ENCODE measurements at regions not wholly inside any gene's neighbourhood (a gene's known extent, or its start where the extent isn't known, plus 50 kb on each side); places are given as distances from the start of the nearest gene placed in this dataset.

GRCh38 chr20:37590938-37591490, 63.3 kb upstream of the BLCAP start:
- TF ChIP-seq CTCF (IDR thresholded peaks at IDR 0.05) (no peak), EZH2 (IDR thresholded peaks at IDR 0.05; ENCODE audit: borderline replicate concordance, insufficient read depth, low read depth, low read length, poor library complexity, severe bottlenecking) (no peak)
- H3K4me3 ChIP-seq (ENCODE audit: control extremely low read depth in 1 of 5, extremely low read depth in 1 of 5, insufficient read depth in 1 of 5, low read depth in 2 of 5, low read length in 4 of 5): no peak overlapping the region
- no peak overlapping the region for H3K4me2 ChIP-seq (replicated peaks; ENCODE audit: low read depth, low read length, poor library complexity, severe bottlenecking)
- Mint-ChIP-seq H3K4me3 (no peak overlapping the region), H3K27ac (no peak overlapping the region), H3K27me3 (peaks cover 30% of the 10 kb centered on the region), H3K9me3 (ENCODE audit: insufficient read depth) (no peaks in the 10 kb centered on the region), H3K4me1 (no peaks in the 10 kb centered on the region)
- H3K36me3 ChIP-seq (replicated peaks in 1 of 2; ENCODE audit: control extremely low read depth in 1 of 2, control insufficient read depth in 1 of 2, extremely low read depth in 1 of 2, insufficient read depth in 2 of 2, low read length in 1 of 2): no peaks in the 10 kb centered on the region
- H3K9ac ChIP-seq (ENCODE audit: low read length): no peak overlapping the region
- peaks cover 1 to 3% (median 2%) of the 10 kb centered on the region in 3 donors for H3K9me3 ChIP-seq (ENCODE audit: control extremely low read depth in 1 of 3, control insufficient read depth in 2 of 3, insufficient read depth in 1 of 3, low read length in 2 of 3)
- H4K20me1 ChIP-seq (ENCODE audit: control insufficient read depth, insufficient read depth, low read length, poor library complexity, severe bottlenecking): no peaks in the 10 kb centered on the region
- ChIA-PET POLR2A (no interaction called here), CTCF (no interaction called here)
- H2AFZ ChIP-seq (ENCODE audit: insufficient read depth, low read depth, low read length, poor library complexity, severe bottlenecking): no peak overlapping the region
- no peak for DNase-seq
- no peak for ATAC-seq (ENCODE audit: low read depth)
- 82% methylated on average over 10 of the region's 10 CpGs for WGBS (ENCODE audit: insufficient coverage)
- no peaks in the 10 kb centered on the region for H3K79me2 ChIP-seq (ENCODE audit: control insufficient read depth, insufficient read depth, low read length)
- intact Hi-C loops (cut with micrococcal nuclease): no loop called here
- H3K4me1 ChIP-seq (ENCODE audit: control insufficient read depth in 2 of 2, insufficient read depth in 2 of 2, low read length in 2 of 2): no peaks in the 10 kb centered on the region
- no peak overlapping the region for H3K27ac ChIP-seq (ENCODE audit: low read length in 2 of 2)
- H3K27me3 ChIP-seq (replicated peaks in 1 of 4; ENCODE audit: control extremely low read depth in 1 of 4, control insufficient read depth in 3 of 4, insufficient read depth in 4 of 4, low read length in 3 of 4): peaks cover 0 to 10% (median 3%) of the 10 kb centered on the region in 4 experiments

GRCh38 chr20:37586078-37586477, 58.4 kb upstream of the BLCAP start:
- DNase-seq: no peak
- no peaks in the 10 kb centered on the region for H3K4me1 Mint-ChIP-seq
- ChIA-PET POLR2A (no interaction called here), CTCF (no interaction called here)
- Histone ChIP-seq H3K27ac (ENCODE audit: low read length in 2 of 2) (no peak overlapping the region), H3K9ac (ENCODE audit: low read length) (no peak overlapping the region), H3K4me2 (replicated peaks; ENCODE audit: low read depth, low read length, poor library complexity, severe bottlenecking) (no peak overlapping the region), H4K20me1 (ENCODE audit: control insufficient read depth, insufficient read depth, low read length, poor library complexity, severe bottlenecking) (no peaks in the 10 kb centered on the region), H3K27me3 (replicated peaks in 1 of 4; ENCODE audit: control extremely low read depth in 1 of 4, control insufficient read depth in 3 of 4, insufficient read depth in 4 of 4, low read length in 3 of 4) (peaks cover 0 to 19% (median 7%) of the 10 kb centered on the region in 4 experiments), H3K36me3 (replicated peaks in 1 of 2; ENCODE audit: control extremely low read depth in 1 of 2, control insufficient read depth in 1 of 2, extremely low read depth in 1 of 2, insufficient read depth in 2 of 2, low read length in 1 of 2) (no peaks in the 10 kb centered on the region), H3K4me3 (ENCODE audit: control extremely low read depth in 1 of 5, extremely low read depth in 1 of 5, insufficient read depth in 1 of 5, low read depth in 2 of 5, low read length in 4 of 5) (no peak overlapping the region), H2AFZ (ENCODE audit: insufficient read depth, low read depth, low read length, poor library complexity, severe bottlenecking) (no peak overlapping the region), H3K79me2 (ENCODE audit: control insufficient read depth, insufficient read depth, low read length) (no peaks in the 10 kb centered on the region), H3K9me3 (ENCODE audit: control extremely low read depth in 1 of 3, control insufficient read depth in 2 of 3, insufficient read depth in 1 of 3, low read length in 2 of 3) (peaks cover 0 to 3% (median 2%) of the 10 kb centered on the region in 3 donors), H3K4me1 (ENCODE audit: control insufficient read depth in 2 of 2, insufficient read depth in 2 of 2, low read length in 2 of 2) (no peaks in the 10 kb centered on the region)
- H3K27me3 Mint-ChIP-seq: peaks cover 33% of the 10 kb centered on the region
- no peak for ATAC-seq (ENCODE audit: low read depth)
- no peak for TF ChIP-seq CTCF (IDR thresholded peaks at IDR 0.05)
- TF ChIP-seq EZH2 (IDR thresholded peaks at IDR 0.05; ENCODE audit: borderline replicate concordance, insufficient read depth, low read depth, low read length, poor library complexity, severe bottlenecking): no peak
- intact Hi-C loops (cut with micrococcal nuclease): no loop called here
- no peak overlapping the region for H3K27ac Mint-ChIP-seq
- H3K9me3 Mint-ChIP-seq (ENCODE audit: insufficient read depth): no peaks in the 10 kb centered on the region
- no peak overlapping the region for H3K4me3 Mint-ChIP-seq
- WGBS (ENCODE audit: insufficient coverage): no CpG with 5 or more reads among the region's 2 CpGs

Measured in B cell (primary cell).